ENCODE measurements at regions not wholly inside any gene's neighbourhood (a gene's known extent, or its start where the extent isn't known, plus 50 kb on each side); places are given as distances from the start of the nearest gene placed in this dataset.

DNA sequence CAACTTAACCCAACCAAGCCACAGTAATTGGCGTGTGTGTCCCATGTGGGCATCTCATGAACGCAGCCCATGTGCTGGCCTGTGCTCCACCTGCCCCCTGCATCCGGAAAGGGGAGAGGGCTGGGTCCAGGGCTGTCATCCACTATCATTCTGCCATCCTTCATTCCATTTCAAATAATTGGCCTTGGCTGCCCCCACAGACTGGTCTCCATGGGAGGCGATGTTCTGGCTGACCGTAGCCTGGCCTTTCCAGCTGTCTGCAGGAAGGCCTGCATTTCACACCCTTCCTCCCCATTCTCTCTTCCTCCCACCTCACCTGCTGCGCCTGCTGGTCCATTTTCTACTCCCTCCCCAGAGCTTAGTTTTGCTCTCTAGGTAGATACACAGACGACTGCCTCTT is 442.8 kb downstream of the COG6 start:
- TF ChIP-seq CTCF (conservative IDR thresholded peaks at IDR 0.05 in 1 of 2, IDR thresholded peaks at IDR 0.05 in 1 of 2; ENCODE audit: low read depth in 1 of 2, low read length in 2 of 2), result no peak
- no peak for TF ChIP-seq EZH2 (IDR thresholded peaks at IDR 0.05; ENCODE audit: low read length, missing control alignments)
- no peak overlapping the region for H3K27ac ChIP-seq (ENCODE audit: insufficient read depth, low read length)
- no peak for DNase-seq (ENCODE audit: low read depth in 2 of 2)

GRCh38 chr13:40101708-40102359 is 446.4 kb downstream of the COG6 start:
- Histone ChIP-seq H3K4me1 (ENCODE audit: control insufficient read depth, extremely low read depth, insufficient read depth, low read length) (no peaks in the 10 kb centered on the region), H3K79me2 (ENCODE audit: control insufficient read depth, insufficient read depth, low read length) (no peaks in the 10 kb centered on the region), H3K27me3 (ENCODE audit: control insufficient read depth, insufficient read depth, low read length) (peaks cover 2% of the 10 kb centered on the region), H3K9ac (ENCODE audit: insufficient read depth, low read length) (no peak overlapping the region), H3K36me3 (ENCODE audit: control insufficient read depth, insufficient read depth, low read length) (no peaks in the 10 kb centered on the region), H4K20me1 (ENCODE audit: control insufficient read depth, extremely low read depth, insufficient read depth, low read length) (no peaks in the 10 kb centered on the region), H3K27ac (ENCODE audit: insufficient read depth, low read length) (no peak overlapping the region), H2AFZ (ENCODE audit: low read length) (no peak overlapping the region), H3K4me2 (ENCODE audit: extremely low read depth, insufficient read depth, low read length) (no peak overlapping the region), H3K4me3 (replicated peaks in 1 of 4; ENCODE audit: control extremely low read depth in 1 of 4, insufficient read depth in 1 of 4, low read depth in 3 of 4, low read length in 4 of 4) (no peak overlapping the region), H3K9me3 (ENCODE audit: control insufficient read depth, insufficient read depth, low read depth, low read length) (no peaks in the 10 kb centered on the region)
- no peak for DNase-seq (ENCODE audit: low read depth in 2 of 2)
- TF ChIP-seq CTCF (conservative IDR thresholded peaks at IDR 0.05 in 1 of 2, IDR thresholded peaks at IDR 0.05 in 1 of 2; ENCODE audit: low read depth in 1 of 2, low read length in 2 of 2) (no peak), EZH2 (IDR thresholded peaks at IDR 0.05; ENCODE audit: low read length, missing control alignments) (no peak)

More for the DNA sequence above, 442.8 kb downstream of the COG6 start:
- Histone ChIP-seq H3K79me2 (ENCODE audit: control insufficient read depth, insufficient read depth, low read length) (no peaks in the 10 kb centered on the region), H3K4me2 (ENCODE audit: extremely low read depth, insufficient read depth, low read length) (no peak overlapping the region), H3K9me3 (ENCODE audit: control insufficient read depth, insufficient read depth, low read depth, low read length) (no peaks in the 10 kb centered on the region), H3K4me3 (replicated peaks in 1 of 4; ENCODE audit: control extremely low read depth in 1 of 4, insufficient read depth in 1 of 4, low read depth in 3 of 4, low read length in 4 of 4) (no peak overlapping the region), H3K36me3 (ENCODE audit: control insufficient read depth, insufficient read depth, low read length) (no peaks in the 10 kb centered on the region), H3K9ac (ENCODE audit: insufficient read depth, low read length) (no peak overlapping the region), H4K20me1 (ENCODE audit: control insufficient read depth, extremely low read depth, insufficient read depth, low read length) (no peaks in the 10 kb centered on the region), H2AFZ (ENCODE audit: low read length) (no peak overlapping the region), H3K27me3 (ENCODE audit: control insufficient read depth, insufficient read depth, low read length) (peaks cover 2% of the 10 kb centered on the region), H3K4me1 (ENCODE audit: control insufficient read depth, extremely low read depth, insufficient read depth, low read length) (no peaks in the 10 kb centered on the region)

GRCh38 chr13:40102360-40102727 is 446.9 kb downstream of the COG6 start:
- Histone ChIP-seq H2AFZ (ENCODE audit: low read length) (no peak overlapping the region), H3K27ac (ENCODE audit: insufficient read depth, low read length) (no peak overlapping the region), H3K36me3 (ENCODE audit: control insufficient read depth, insufficient read depth, low read length) (no peaks in the 10 kb centered on the region), H3K4me1 (ENCODE audit: control insufficient read depth, extremely low read depth, insufficient read depth, low read length) (no peaks in the 10 kb centered on the region), H4K20me1 (ENCODE audit: control insufficient read depth, extremely low read depth, insufficient read depth, low read length) (no peaks in the 10 kb centered on the region), H3K79me2 (ENCODE audit: control insufficient read depth, insufficient read depth, low read length) (no peaks in the 10 kb centered on the region), H3K9ac (ENCODE audit: insufficient read depth, low read length) (no peak overlapping the region), H3K4me3 (replicated peaks in 1 of 4; ENCODE audit: control extremely low read depth in 1 of 4, insufficient read depth in 1 of 4, low read depth in 3 of 4, low read length in 4 of 4) (no peak overlapping the region), H3K9me3 (ENCODE audit: control insufficient read depth, insufficient read depth, low read depth, low read length) (no peaks in the 10 kb centered on the region), H3K4me2 (ENCODE audit: extremely low read depth, insufficient read depth, low read length) (no peak overlapping the region), H3K27me3 (ENCODE audit: control insufficient read depth, insufficient read depth, low read length) (peaks cover 2% of the 10 kb centered on the region)
- no peak for TF ChIP-seq CTCF (conservative IDR thresholded peaks at IDR 0.05 in 1 of 2, IDR thresholded peaks at IDR 0.05 in 1 of 2; ENCODE audit: low read depth in 1 of 2, low read length in 2 of 2)
- TF ChIP-seq EZH2 (IDR thresholded peaks at IDR 0.05; ENCODE audit: low read length, missing control alignments), result no peak
- DNase-seq (ENCODE audit: low read depth in 2 of 2), result no peak

All from fibroblast of lung (primary cell).